Chondrocyte (in vitro differentiated cells): ENCODE measurements at regions not wholly inside any gene's neighbourhood (a gene's known extent, or its start where the extent isn't known, plus 50 kb on each side); places are given as distances from the start of the nearest gene placed in this dataset.

ENCODE experiments used
- DNase-seq: peaks from one replicate; pipeline ENCODE4 v3.0.0; 2021; ENCODE audit warnings: mixed read lengths, low spot score
- H3K27ac Mint-ChIP-seq: one replicate; pipeline ENCODE4 v1.8.0; 2021; ENCODE audit warnings: mild to moderate bottlenecking, moderate library complexity, mixed read lengths; ENCODE audit not compliant: unreplicated experiment
- H3K27me3 Mint-ChIP-seq: 2 replicates; pipeline ENCODE4 v1.8.0; 2021; ENCODE audit warnings: low read depth, mixed read lengths
- H3K36me3 Mint-ChIP-seq: 2 replicates; pipeline ENCODE4 v1.8.0; 2021; ENCODE audit warnings: low read depth, mixed read lengths
- H3K4me1 Mint-ChIP-seq: 2 replicates; pipeline ENCODE4 v1.8.0; 2021; ENCODE audit warnings: low read depth, mild to moderate bottlenecking, mixed read lengths
- H3K4me3 Mint-ChIP-seq: one replicate; pipeline ENCODE4 v1.8.0; 2021; ENCODE audit warnings: mild to moderate bottlenecking, moderate library complexity, mixed read lengths; ENCODE audit not compliant: unreplicated experiment
- H3K9me3 Mint-ChIP-seq: 2 replicates; pipeline ENCODE4 v1.8.0; 2021; ENCODE audit warnings: low read depth, mixed read lengths
- CTCF ChIP-seq: fragments of 200-600 bp; sonication (generic); IDR thresholded peaks from 2 replicates; pipeline ENCODE4 v1.5.0; 2021; ENCODE audit warnings: antibody characterized with exemption, mild to moderate bottlenecking, moderate library complexity

GRCh38 chr11:15494740-15495139 lies 380.0 kb downstream of the INSC start:
- Mint-ChIP-seq H3K36me3 (no peaks in the 10 kb centered on the region), H3K4me1 (peaks cover 17% of the 10 kb centered on the region), H3K9me3 (no peaks in the 10 kb centered on the region), H3K27ac (no peak overlapping the region), H3K27me3 (peaks cover 8% of the 10 kb centered on the region), H3K4me3 (no peak overlapping the region)
- DNase-seq = no peak
- no peak for TF ChIP-seq CTCF

GRCh38 chr11:15495462-15495861 lies 380.7 kb downstream of the INSC start:
- Mint-ChIP-seq H3K27ac (no peak overlapping the region), H3K27me3 (peaks cover 6% of the 10 kb centered on the region), H3K36me3 (no peaks in the 10 kb centered on the region), H3K4me3 (no peak overlapping the region), H3K9me3 (no peaks in the 10 kb centered on the region), H3K4me1 (peaks cover 17% of the 10 kb centered on the region)
- no peak for TF ChIP-seq CTCF
- DNase-seq = no peak

- DNase-seq = no peak
- no peak for TF ChIP-seq CTCF
- Mint-ChIP-seq H3K9me3 (no peaks in the 10 kb centered on the region), H3K4me3 (no peak overlapping the region), H3K27me3 (peaks cover 9% of the 10 kb centered on the region), H3K27ac (no peak overlapping the region), H3K4me1 (peaks cover 17% of the 10 kb centered on the region), H3K36me3 (no peaks in the 10 kb centered on the region)
Measured at GRCh38 chr11:15497366-15497765, 382.6 kb downstream of the INSC start.

GRCh38 chr11:15499674-15500073 lies 385.0 kb downstream of the INSC start:
- no peaks in the 10 kb centered on the region for H3K36me3 Mint-ChIP-seq
- no peak for DNase-seq
- peaks cover 5% of the 10 kb centered on the region for H3K4me1 Mint-ChIP-seq
- no peak for TF ChIP-seq CTCF
- H3K27ac Mint-ChIP-seq = no peak overlapping the region
- no peaks in the 10 kb centered on the region for H3K9me3 Mint-ChIP-seq
- no peak overlapping the region for H3K4me3 Mint-ChIP-seq
- H3K27me3 Mint-ChIP-seq = peaks cover 11% of the 10 kb centered on the region

GRCh38 chr11:15500643-15501042 lies 385.9 kb downstream of the INSC start:
- Mint-ChIP-seq H3K4me1 (peaks cover 5% of the 10 kb centered on the region), H3K9me3 (no peaks in the 10 kb centered on the region), H3K27ac (no peak overlapping the region), H3K27me3 (peaks cover 11% of the 10 kb centered on the region), H3K36me3 (no peaks in the 10 kb centered on the region), H3K4me3 (no peak overlapping the region)
- TF ChIP-seq CTCF = no peak
- no peak for DNase-seq
